ENCODE measurements at regions not wholly inside any gene's neighbourhood (a gene's known extent, or its start where the extent isn't known, plus 50 kb on each side); places are given as distances from the start of the nearest gene placed in this dataset.

- no peak for TF ChIP-seq SIX5 (IDR thresholded peaks at IDR 0.05; ENCODE audit: low read depth, low read length)
Observed at GRCh38 chr17:77801545-77802332, 156.8 kb upstream of the TNRC6C start (continued).
